Mesendoderm (in vitro differentiated cells): ENCODE measurements at regions not wholly inside any gene's neighbourhood (a gene's known extent, or its start where the extent isn't known, plus 50 kb on each side); places are given as distances from the start of the nearest gene placed in this dataset.
"Not testable (repeated sequence)": the region's sequence is repeated elsewhere in the genome, so short reads cannot be mapped to it uniquely, and the experiment has no call there.

Source experiments
- DNase-seq: peaks from one replicate; pipeline ENCODE4 v3.0.0; 2013
- H2AK5ac ChIP-seq: 2 replicates; pipeline ENCODE4 v1.6.1; 2013; ENCODE audit warnings: low read length, inconsistent platforms
- H2BK120ac ChIP-seq: 2 replicates; pipeline ENCODE4 v1.6.1; 2013; ENCODE audit warnings: low read depth, mild to moderate bottlenecking, low read length, moderate library complexity, mixed read lengths
- H2BK15ac ChIP-seq: replicated peaks from 2 replicates; pipeline ENCODE4 v1.6.1; 2013; ENCODE audit warnings: low read depth, mild to moderate bottlenecking, moderate library complexity
- H2BK5ac ChIP-seq: 2 replicates; pipeline ENCODE4 v1.6.1; 2013; ENCODE audit warnings: low read length, inconsistent platforms
- H3K18ac ChIP-seq: 2 replicates; pipeline ENCODE4 v1.6.1; 2013; ENCODE audit warnings: mild to moderate bottlenecking, low read length, mixed read lengths
- H3K23ac ChIP-seq: one replicate; pipeline ENCODE4 v1.6.1; 2013; ENCODE audit warnings: low read length
- H3K27ac ChIP-seq: 2 replicates; pipeline ENCODE4 v1.5.1; 2013; ENCODE audit warnings: low read depth, mild to moderate bottlenecking, inconsistent platforms, low read length, moderate library complexity
- H3K27me3 ChIP-seq: 2 replicates; pipeline ENCODE4 v1.6.1; 2013; ENCODE audit warnings: low read length, control low read depth, mild to moderate bottlenecking, inconsistent platforms; ENCODE audit not compliant: insufficient read depth, poor library complexity
- H3K36me3 ChIP-seq: 2 replicates; pipeline ENCODE4 v1.6.1; 2013; ENCODE audit warnings: low read length, inconsistent platforms; ENCODE audit not compliant: control insufficient read depth, insufficient read depth
- H3K4ac ChIP-seq: one replicate; pipeline ENCODE4 v1.6.1; 2013; ENCODE audit warnings: low read depth, mild to moderate bottlenecking, low read length, moderate library complexity
- H3K4me1 ChIP-seq: 2 replicates; pipeline ENCODE4 v1.6.1; 2013; ENCODE audit warnings: low read depth, low read length, inconsistent platforms; ENCODE audit not compliant: control insufficient read depth
- H3K4me2 ChIP-seq: 2 replicates; pipeline ENCODE4 v1.6.1; 2013; ENCODE audit warnings: low read length
- H3K4me3 ChIP-seq: 2 replicates; pipeline ENCODE4 v1.5.1; 2013; ENCODE audit warnings: mild to moderate bottlenecking, low read length
- H3K56ac ChIP-seq: one replicate; pipeline ENCODE4 v1.6.1; 2013; ENCODE audit warnings: low read length
- H3K79me1 ChIP-seq: 2 replicates; pipeline ENCODE4 v1.6.1; 2013; ENCODE audit warnings: low read length, inconsistent platforms
- H3K79me2 ChIP-seq: 2 replicates; pipeline ENCODE4 v1.6.1; 2013; ENCODE audit warnings: mild to moderate bottlenecking, low read length; ENCODE audit not compliant: control insufficient read depth, insufficient read depth
- H3K9ac ChIP-seq: 2 replicates; pipeline ENCODE4 v1.6.1; 2013; ENCODE audit warnings: low read length, inconsistent platforms
- H4K5ac ChIP-seq: one replicate; pipeline ENCODE4 v1.6.1; 2013; ENCODE audit warnings: low read length
- H4K8ac ChIP-seq: one replicate; pipeline ENCODE4 v1.6.1; 2013; ENCODE audit warnings: low read depth, mild to moderate bottlenecking, control low read depth, low read length, moderate library complexity
- WGBS: extraction: QIAGEN DNeasy Blood & Tissue Kit; methylation state at CpG from one replicate; pipeline ENCODE4 v1.1.7; 2013; ENCODE audit warnings: low lambda C conversion rate, missing lambda C conversion rate; ENCODE audit not compliant: insufficient coverage; ENCODE audit errors: extremely low coverage; 5-methylcytosine and 5-hydroxymethylcytosine counted together

GRCh38 chr7:131057015-131057793, 270.5 kb upstream of the MKLN1 start:
- H3K36me3 ChIP-seq: no peaks in the 10 kb centered on the region
- no peak overlapping the region for H2BK5ac ChIP-seq
- no peak overlapping the region for H3K9ac ChIP-seq
- no peak overlapping the region for H3K27ac ChIP-seq
- no peaks in the 10 kb centered on the region for H3K79me1 ChIP-seq
- no peak overlapping the region for H2BK15ac ChIP-seq
- no peak overlapping the region for H2BK120ac ChIP-seq
- no peak overlapping the region for H3K56ac ChIP-seq
- H2AK5ac ChIP-seq: no peak overlapping the region
- no peak overlapping the region for H3K18ac ChIP-seq
- no peak overlapping the region for H4K8ac ChIP-seq
- DNase-seq: no peak
- no peak overlapping the region for H4K5ac ChIP-seq
- no CpG with 5 or more reads among the region's 6 CpGs for WGBS
- no peaks in the 10 kb centered on the region for H3K27me3 ChIP-seq
- no peak overlapping the region for H3K23ac ChIP-seq
- no peak overlapping the region for H3K4me2 ChIP-seq
- no peaks in the 10 kb centered on the region for H3K79me2 ChIP-seq
- no peak overlapping the region for H3K4me3 ChIP-seq
- no peaks in the 10 kb centered on the region for H3K4me1 ChIP-seq
- H3K4ac ChIP-seq: no peak overlapping the region

- Histone ChIP-seq H3K4me2 (no peak overlapping the region), H3K56ac (no peak overlapping the region)
- WGBS: no CpG with 5 or more reads among the region's 2 CpGs
Observed at GRCh38 chr7:131057794-131058070, 269.9 kb upstream of the MKLN1 start.

GRCh38 chr7:131058561-131059288, 269.0 kb upstream of the MKLN1 start:
- not testable (repeated sequence) for H2BK120ac ChIP-seq, H3K27ac ChIP-seq, H3K18ac ChIP-seq, H3K79me2 ChIP-seq, H3K4ac ChIP-seq, DNase-seq, H4K5ac ChIP-seq, H3K9ac ChIP-seq, H3K23ac ChIP-seq, H2BK5ac ChIP-seq, H3K4me1 ChIP-seq, H3K27me3 ChIP-seq, H3K4me2 ChIP-seq, H3K36me3 ChIP-seq, H4K8ac ChIP-seq, H3K79me1 ChIP-seq, H3K56ac ChIP-seq, H3K4me3 ChIP-seq, H2AK5ac ChIP-seq, H2BK15ac ChIP-seq
- WGBS: no CpG with 5 or more reads among the region's 36 CpGs

More at GRCh38 chr7:131057794-131058070, 269.9 kb upstream of the MKLN1 start:
- Histone ChIP-seq H4K8ac (no peak overlapping the region), H2BK120ac (no peak overlapping the region), H3K27ac (no peak overlapping the region), H4K5ac (no peak overlapping the region), H2BK5ac (no peak overlapping the region), H3K4me1 (no peaks in the 10 kb centered on the region), H3K9ac (no peak overlapping the region), H3K36me3 (no peaks in the 10 kb centered on the region), H3K79me2 (no peaks in the 10 kb centered on the region), H2AK5ac (no peak overlapping the region), H2BK15ac (no peak overlapping the region), H3K4me3 (no peak overlapping the region), H3K79me1 (no peaks in the 10 kb centered on the region), H3K27me3 (no peaks in the 10 kb centered on the region), H3K4ac (no peak overlapping the region), H3K23ac (no peak overlapping the region), H3K18ac (no peak overlapping the region)
- DNase-seq: no peak

GRCh38 chr7:131059401-131059800, 268.3 kb upstream of the MKLN1 start:
- not testable (repeated sequence) for H3K9ac ChIP-seq, H2AK5ac ChIP-seq, H3K27ac ChIP-seq, H3K79me1 ChIP-seq, H3K79me2 ChIP-seq, H3K4me1 ChIP-seq, H3K4ac ChIP-seq, DNase-seq, H4K5ac ChIP-seq, H2BK120ac ChIP-seq, H3K27me3 ChIP-seq, H3K23ac ChIP-seq, H3K4me3 ChIP-seq, H2BK15ac ChIP-seq, H3K36me3 ChIP-seq, H3K56ac ChIP-seq, H3K18ac ChIP-seq, H2BK5ac ChIP-seq, H3K4me2 ChIP-seq
- WGBS: no CpG with 5 or more reads among the region's 4 CpGs
- H4K8ac ChIP-seq: peak overlapping the region; percentile 14

GRCh38 chr7:131061158-131061557, 266.5 kb upstream of the MKLN1 start:
- Histone ChIP-seq H3K9ac (no peak overlapping the region), H3K18ac (no peak overlapping the region), H3K23ac (no peak overlapping the region), H3K4me1 (no peaks in the 10 kb centered on the region), H3K56ac (no peak overlapping the region), H3K79me2 (no peaks in the 10 kb centered on the region), H3K27me3 (no peaks in the 10 kb centered on the region), H3K27ac (no peak overlapping the region), H4K8ac (no peak overlapping the region), H3K4me2 (no peak overlapping the region), H3K79me1 (no peaks in the 10 kb centered on the region), H2BK15ac (no peak overlapping the region), H3K4ac (no peak overlapping the region), H2BK5ac (no peak overlapping the region), H3K36me3 (no peaks in the 10 kb centered on the region), H2BK120ac (no peak overlapping the region), H3K4me3 (no peak overlapping the region), H2AK5ac (no peak overlapping the region), H4K5ac (no peak overlapping the region)
- 100% methylated on average over 1 of the region's 5 CpGs for WGBS
- DNase-seq: no peak
